ENCODE measurements at regions not wholly inside any gene's neighbourhood (a gene's known extent, or its start where the extent isn't known, plus 50 kb on each side); places are given as distances from the start of the nearest gene placed in this dataset.
"Not testable (repeated sequence)": the region's sequence is repeated elsewhere in the genome, so short reads cannot be mapped to it uniquely, and the experiment has no call there.

GRCh38 chr2:57066301-57066700, 882.5 kb downstream of the CCDC85A start:
- not testable (repeated sequence) for TF ChIP-seq POLR2A (IDR thresholded peaks at IDR 0.05; ENCODE audit: low read length); GATA1 (IDR thresholded peaks at IDR 0.05; ENCODE audit: low read depth, low read length)

All from erythroblast (primary cell).